ENCODE measurements at regions not wholly inside any gene's neighbourhood (a gene's known extent, or its start where the extent isn't known, plus 50 kb on each side); places are given as distances from the start of the nearest gene placed in this dataset.

DNA sequence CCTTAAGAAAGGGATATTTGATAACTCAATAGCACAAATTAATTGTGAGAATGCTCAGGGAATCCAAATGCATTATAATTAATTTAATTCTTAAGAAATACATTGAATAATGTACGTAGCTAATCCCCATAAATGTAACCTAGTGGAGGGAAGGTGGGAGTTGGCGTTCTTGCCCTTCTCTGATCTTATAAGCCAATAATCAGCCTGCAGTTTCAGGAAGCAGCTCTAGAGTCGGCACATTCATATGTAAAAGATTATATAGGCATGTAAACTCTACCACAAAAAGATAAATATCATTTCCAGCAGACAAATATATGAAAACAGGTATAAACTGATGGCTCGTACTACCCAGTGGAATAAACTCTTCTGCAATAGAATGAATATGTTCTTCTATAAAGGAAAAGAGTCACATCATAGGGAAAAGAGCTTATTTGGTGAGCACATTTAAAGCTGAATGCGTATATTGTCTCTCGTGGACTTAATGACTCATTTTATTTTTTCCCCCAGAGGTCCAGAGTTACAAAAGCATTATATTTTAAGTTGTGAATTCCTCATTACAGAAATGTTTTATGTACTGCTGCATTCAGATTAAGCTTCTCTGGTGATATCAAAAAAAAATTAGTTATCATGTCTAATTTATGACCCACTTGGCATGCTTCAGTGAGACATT, 112.2 kb downstream of the TFAP2A start:
- H3K79me2 ChIP-seq (ENCODE audit: insufficient read depth, low read length), result no peaks in the 10 kb centered on the region
- H3K9ac ChIP-seq (ENCODE audit: extremely low read depth, insufficient read length, low read length), result no peak overlapping the region
- TF ChIP-seq, protein P1, sequence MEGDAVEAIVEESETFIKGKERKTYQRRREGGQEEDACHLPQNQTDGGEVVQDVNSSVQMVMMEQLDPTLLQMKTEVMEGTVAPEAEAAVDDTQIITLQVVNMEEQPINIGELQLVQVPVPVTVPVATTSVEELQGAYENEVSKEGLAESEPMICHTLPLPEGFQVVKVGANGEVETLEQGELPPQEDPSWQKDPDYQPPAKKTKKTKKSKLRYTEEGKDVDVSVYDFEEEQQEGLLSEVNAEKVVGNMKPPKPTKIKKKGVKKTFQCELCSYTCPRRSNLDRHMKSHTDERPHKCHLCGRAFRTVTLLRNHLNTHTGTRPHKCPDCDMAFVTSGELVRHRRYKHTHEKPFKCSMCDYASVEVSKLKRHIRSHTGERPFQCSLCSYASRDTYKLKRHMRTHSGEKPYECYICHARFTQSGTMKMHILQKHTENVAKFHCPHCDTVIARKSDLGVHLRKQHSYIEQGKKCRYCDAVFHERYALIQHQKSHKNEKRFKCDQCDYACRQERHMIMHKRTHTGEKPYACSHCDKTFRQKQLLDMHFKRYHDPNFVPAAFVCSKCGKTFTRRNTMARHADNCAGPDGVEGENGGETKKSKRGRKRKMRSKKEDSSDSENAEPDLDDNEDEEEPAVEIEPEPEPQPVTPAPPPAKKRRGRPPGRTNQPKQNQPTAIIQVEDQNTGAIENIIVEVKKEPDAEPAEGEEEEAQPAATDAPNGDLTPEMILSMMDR (conservative IDR thresholded peaks at IDR 0.05), result no peak
- H3T11ph ChIP-seq (ENCODE audit: low read length), result no peak overlapping the region
- no peak overlapping the region for H2BK15ac ChIP-seq (ENCODE audit: low read depth, low read length)
- H3K9me3 ChIP-seq (ENCODE audit: control insufficient read depth, low read depth, low read length), result no peaks in the 10 kb centered on the region
- H2BK20ac ChIP-seq (ENCODE audit: low read depth, low read length, poor library complexity, severe bottlenecking), result no peak overlapping the region
- H4K5ac ChIP-seq (ENCODE audit: insufficient read length, low read depth, low read length), result no peak overlapping the region
- no peak overlapping the region for H3K56ac ChIP-seq (ENCODE audit: insufficient read length, low read depth, low read length)
- Mint-ChIP-seq H3K9me3 (no peaks in the 10 kb centered on the region), H3K4me3 (no peak overlapping the region), H3K27me3 (ENCODE audit: low read depth) (no peaks in the 10 kb centered on the region), H3K27ac (no peak overlapping the region), H3K4me1 (peaks cover 14 to 17% of the 10 kb centered on the region in 2 experiments), H3K36me3 (ENCODE audit: insufficient read depth in 1 of 3, low read depth in 3 of 3) (no peaks in the 10 kb centered on the region)
- no peak overlapping the region for H3K4ac ChIP-seq (ENCODE audit: low read depth, low read length)
- peaks cover 2% of the 10 kb centered on the region; the same call in 1 of the 2 replicates for H3K4me1 ChIP-seq (ENCODE audit: insufficient read depth, low read length)
- no peaks in the 10 kb centered on the region for H3K27me3 ChIP-seq (ENCODE audit: insufficient read depth, low read length)
- no peak overlapping the region for H3K4me2 ChIP-seq (ENCODE audit: insufficient read depth, insufficient read length, low read length)
- H3K23ac ChIP-seq (ENCODE audit: insufficient read length, low read depth, low read length), result no peak overlapping the region
- no peak overlapping the region for H4K91ac ChIP-seq (ENCODE audit: insufficient read length, low read depth, low read length)
- no peaks in the 10 kb centered on the region for H4K20me1 ChIP-seq (ENCODE audit: control insufficient read depth, insufficient read depth, insufficient read length)
- no peak overlapping the region for H2AFZ ChIP-seq (ENCODE audit: low read length)
- H3K18ac ChIP-seq (ENCODE audit: insufficient read length, low read depth, low read length), result no peak overlapping the region
- DNase-seq, result no peak
- H3K23me2 ChIP-seq (ENCODE audit: insufficient read length, low read depth, low read length, poor library complexity, severe bottlenecking), result no peaks in the 10 kb centered on the region
- H2BK5ac ChIP-seq (ENCODE audit: insufficient read length, low read length), result no peak overlapping the region
- H3K14ac ChIP-seq (ENCODE audit: insufficient read depth, low read length), result no peak overlapping the region
- no peak overlapping the region for H2BK12ac ChIP-seq (ENCODE audit: insufficient read length, low read depth, low read length)
- no peak overlapping the region for H4K8ac ChIP-seq (replicated peaks; ENCODE audit: insufficient read length, low read depth, low read length)
- H3K27ac ChIP-seq (ENCODE audit: insufficient read length, low read depth, low read length), result no peak overlapping the region
- H2BK120ac ChIP-seq (ENCODE audit: low read depth, low read length, poor library complexity, severe bottlenecking), result no peak overlapping the region
- WGBS (ENCODE audit: extremely low coverage, insufficient read length, low lambda C conversion rate), result no CpG with 5 or more reads among the region's 6 CpGs
- no peaks in the 10 kb centered on the region for H3K79me1 ChIP-seq (ENCODE audit: insufficient read depth, low read depth, low read length, poor library complexity, severe bottlenecking)
- no peak overlapping the region for H2AK5ac ChIP-seq (ENCODE audit: insufficient read length, low read length)

Measured in H9 (cell line).